H1 (cell line): ENCODE measurements at regions not wholly inside any gene's neighbourhood (a gene's known extent, or its start where the extent isn't known, plus 50 kb on each side); places are given as distances from the start of the nearest gene placed in this dataset.

Source experiments
- CTCF ChIA-PET: fragments of 300-600 bp; sonication (Branson Sonifier 250); formaldehyde crosslinking; loops from one replicate; lab custom pipeline; 2021; ENCODE audit not compliant: partially characterized antibody; lab: Charles Lee
- POLR2A ChIA-PET: fragments of 300-600 bp; sonication (Branson Sonifier 250); formaldehyde crosslinking; loops from one replicate; lab custom pipeline; 2021; ENCODE audit warnings: inconsistent platforms; ENCODE audit not compliant: partially characterized antibody; lab: Charles Lee
- DNase-seq, 2 experiments: peaks; one replicate each; pipeline versions ENCODE4 v3.0.0 to v3.0.0-alpha.2; 2010 to 2022; ENCODE audit warnings: low spot score in 2 of 2, low read depth in 1 of 2, mixed read lengths in 1 of 2
- FAIRE-seq: peaks from 2 replicates; lab custom pipeline; 2011; peaks lifted over from hg19 to GRCh38; lab: Jason Lieb, UNC
- H2AFZ ChIP-seq: 2 replicates; pipeline ENCODE4 v1.8.1; 2012; ENCODE audit warnings: low read length, inconsistent platforms
- H2AK5ac ChIP-seq: 2 replicates; pipeline ENCODE4 v1.6.1; 2013; ENCODE audit warnings: low read depth, low read length
- H2BK120ac ChIP-seq: replicated peaks from 2 replicates; pipeline ENCODE3; 2013; ENCODE audit warnings: low read depth, low read length, inconsistent platforms
- H2BK12ac ChIP-seq: 2 replicates; pipeline ENCODE4 v1.6.1; 2013; ENCODE audit warnings: low read depth, low read length
- H2BK15ac ChIP-seq: 2 replicates; pipeline ENCODE4 v1.6.1; 2013; ENCODE audit warnings: low read length
- H2BK20ac ChIP-seq: 2 replicates; pipeline ENCODE4 v1.6.1; 2013; ENCODE audit warnings: low read length
- H2BK5ac ChIP-seq: 2 replicates; pipeline ENCODE4 v1.6.1; 2013; ENCODE audit warnings: low read depth, low read length
- H3K14ac ChIP-seq: 2 replicates; pipeline ENCODE4 v1.6.1; 2013; ENCODE audit warnings: inconsistent platforms; ENCODE audit not compliant: insufficient read length
- H3K18ac ChIP-seq: 2 replicates; pipeline ENCODE4 v1.6.1; 2013; ENCODE audit warnings: low read length; ENCODE audit errors: extremely low read depth
- H3K23ac ChIP-seq: 2 replicates; pipeline ENCODE4 v1.6.1; 2013; ENCODE audit warnings: inconsistent platforms; ENCODE audit not compliant: insufficient read length
- H3K23me2 ChIP-seq: 2 replicates; pipeline ENCODE4 v1.6.1; 2013; ENCODE audit warnings: low read depth, low read length
- H3K27ac ChIP-seq: 2 replicates; pipeline ENCODE4 v1.6.1; 2011; ENCODE audit warnings: low read depth, low read length, inconsistent platforms
- H3K27me3 ChIP-seq, 4 experiments: replicated peaks in 1 of 4; 1 replicate in 1 of 4; 2 replicates in 3 of 4; pipeline versions ENCODE4 v1.6.1 to v1.8.1; 2011 to 2013; ENCODE audit warnings: low read length in 3 of 4, mild to moderate bottlenecking in 3 of 4, inconsistent platforms in 2 of 4, mixed read lengths in 2 of 4, moderate library complexity in 1 of 4; ENCODE audit not compliant: control insufficient read depth in 3 of 4, insufficient read depth in 3 of 4; ENCODE audit errors: extremely low read depth in 1 of 4
- H3K36me3 ChIP-seq, 4 experiments: 2 replicates each; pipeline versions ENCODE4 v1.6.1 to v1.8.1; 2011 to 2013; ENCODE audit warnings: mild to moderate bottlenecking in 4 of 4, low read length in 3 of 4, moderate library complexity in 2 of 4, control low read depth in 1 of 4, inconsistent platforms in 1 of 4; ENCODE audit not compliant: insufficient read depth in 4 of 4, control insufficient read depth in 2 of 4
- H3K4ac ChIP-seq: replicated peaks from 2 replicates; pipeline ENCODE3; 2013; ENCODE audit warnings: low read length, low read depth, mixed read lengths, inconsistent platforms; ENCODE audit not compliant: insufficient read length
- H3K4me1 ChIP-seq, 4 experiments: replicated peaks in 1 of 4; 1 replicate in 1 of 4; 2 replicates in 3 of 4; pipeline versions ENCODE4 v1.6.1 to v1.8.1; 2011 to 2013; ENCODE audit warnings: low read length in 3 of 4, inconsistent platforms in 2 of 4, mixed read lengths in 1 of 4; ENCODE audit not compliant: insufficient read depth in 4 of 4, control insufficient read depth in 3 of 4
- H3K4me2 ChIP-seq, 2 experiments: 2 replicates each; pipeline versions ENCODE4 v1.6.1 to v1.8.1; 2011 to 2013; ENCODE audit warnings: low read depth in 2 of 2, low read length in 2 of 2, control low read depth in 1 of 2, inconsistent platforms in 1 of 2, mild to moderate bottlenecking in 1 of 2; ENCODE audit not compliant: insufficient read depth in 1 of 2
- H3K4me3 ChIP-seq, 4 experiments: fragments of 200-600, 300-600 bp in 1 of 4; sonication (generic), shearing (Covaris generic), sonication (Bioruptor Twin) in 1 of 4; 2 replicates each; pipeline versions ENCODE4 v1.5.1 to v1.8.1; 2011 to 2016; ENCODE audit warnings: low read length in 4 of 4, low read depth in 3 of 4, control low read depth in 2 of 4, inconsistent platforms in 2 of 4, mild to moderate bottlenecking in 2 of 4, mixed read lengths in 1 of 4, moderate library complexity in 1 of 4; ENCODE audit not compliant: insufficient read depth in 2 of 4; ENCODE audit errors: extremely low read depth in 1 of 4
- H3K56ac ChIP-seq: replicated peaks from 2 replicates; pipeline ENCODE3; 2013; ENCODE audit warnings: low read depth, mild to moderate bottlenecking, mixed read lengths, low read length, inconsistent platforms; ENCODE audit not compliant: insufficient read length
- H3K79me1 ChIP-seq: 2 replicates; pipeline ENCODE4 v1.6.1; 2013; ENCODE audit warnings: low read depth, low read length, control low read depth
- H3K79me2 ChIP-seq, 2 experiments: 2 replicates each; pipeline versions ENCODE4 v1.6.1 to v1.8.1; 2012 to 2013; ENCODE audit warnings: low read length in 2 of 2, mild to moderate bottlenecking in 2 of 2, inconsistent platforms in 1 of 2; ENCODE audit not compliant: insufficient read depth in 2 of 2, control insufficient read depth in 1 of 2
- H3K9ac ChIP-seq, 4 experiments: replicated peaks in 1 of 4; 1 replicate in 1 of 4; 2 replicates in 3 of 4; pipeline versions ENCODE4 v1.6.1 to v1.8.1; 2011 to 2013; ENCODE audit warnings: low read depth in 3 of 4, low read length in 3 of 4, control low read depth in 2 of 4, mild to moderate bottlenecking in 2 of 4, moderate library complexity in 2 of 4, inconsistent platforms in 1 of 4; ENCODE audit errors: extremely low read depth in 1 of 4
- H3K9me3 ChIP-seq, 2 experiments: 2 replicates each; pipeline versions ENCODE4 v1.6.1 to v1.8.1; 2012 to 2013; ENCODE audit warnings: mild to moderate bottlenecking in 2 of 2, moderate library complexity in 2 of 2, control low read depth in 1 of 2, inconsistent platforms in 1 of 2, low read depth in 1 of 2, low read length in 1 of 2, mixed read lengths in 1 of 2; ENCODE audit not compliant: insufficient read depth in 2 of 2
- H4K20me1 ChIP-seq, 2 experiments: replicated peaks in 1 of 2; 2 replicates each; pipeline versions ENCODE3 to v1.8.1; 2011 to 2013; ENCODE audit warnings: inconsistent platforms in 2 of 2, low read length in 2 of 2, mild to moderate bottlenecking in 1 of 2; ENCODE audit not compliant: insufficient read depth in 2 of 2, control insufficient read depth in 1 of 2
- H4K5ac ChIP-seq: 2 replicates; pipeline ENCODE4 v1.6.1; 2013; ENCODE audit warnings: low read length, low read depth, mixed read lengths, inconsistent platforms; ENCODE audit not compliant: insufficient read length
- H4K8ac ChIP-seq: 2 replicates; pipeline ENCODE4 v1.8.0; 2013; ENCODE audit warnings: mild to moderate bottlenecking, moderate library complexity, low read length, inconsistent platforms; ENCODE audit not compliant: insufficient read depth; ENCODE audit errors: extremely low read depth
- H4K91ac ChIP-seq: replicated peaks from 2 replicates; pipeline ENCODE3; 2013; ENCODE audit warnings: low read length, mixed read lengths, inconsistent platforms; ENCODE audit not compliant: insufficient read length
- BACH1 ChIP-seq: IDR thresholded peaks from 2 replicates; pipeline ENCODE4 v1.6.1; 2012; ENCODE audit warnings: low read length, improper control_type of control experiment
- BCL11A ChIP-seq, 2 experiments: IDR thresholded peaks; one replicate each; pipeline ENCODE4 v1.6.1; 2011; ENCODE audit warnings: low read depth in 2 of 2, low read length in 2 of 2, mild to moderate bottlenecking in 2 of 2
- CBX8 ChIP-seq: fragments of 300-800, 300-1000 bp; sonication (generic); IDR thresholded peaks from 2 replicates; pipeline ENCODE4 v1.7.1; 2016; ENCODE audit warnings: low read depth, low read length, borderline replicate concordance
- GTF2F1 ChIP-seq: IDR thresholded peaks from 2 replicates; pipeline ENCODE4 v1.6.1; 2012; ENCODE audit warnings: low read depth, low read length, improper control_type of control experiment, borderline replicate concordance
- SIRT6 ChIP-seq: IDR thresholded peaks from one replicate; pipeline ENCODE4 v1.7.1; 2012; ENCODE audit warnings: low read length, inconsistent platforms
- SP2 ChIP-seq: IDR thresholded peaks from 2 replicates; pipeline ENCODE4 v1.6.1; 2012; ENCODE audit warnings: mild to moderate bottlenecking, low read length, inconsistent platforms
- SUZ12 ChIP-seq: fragments of 200-600 bp; sonication (generic); IDR thresholded peaks from 2 replicates; pipeline ENCODE4 v1.6.1; 2012; ENCODE audit warnings: mild to moderate bottlenecking, inconsistent platforms, low read length, moderate library complexity, mixed read lengths
- TAF7 ChIP-seq: optimal IDR thresholded peaks from 2 replicates; pipeline ENCODE3; 2011; ENCODE audit warnings: low read depth, mild to moderate bottlenecking, inconsistent platforms, low read length, moderate library complexity, borderline replicate concordance
- ZNF274 ChIP-seq: IDR thresholded peaks from 2 replicates; pipeline ENCODE4 v1.7.0; 2012; ENCODE audit warnings: low read length, borderline replicate concordance; ENCODE audit errors: extremely low read depth
- WGBS, 2 experiments: shearing (Covaris generic) in 1 of 2; methylation state at CpG; one replicate each; pipeline versions ENCODE4 v1.1.6 to v1.1.7; 2013 to 2015; ENCODE audit warnings: low lambda C conversion rate in 2 of 2, mixed read lengths in 2 of 2, inconsistent platforms in 1 of 2, low coverage in 1 of 2, missing lambda C conversion rate in 1 of 2; ENCODE audit not compliant: insufficient replicate concordance in 2 of 2, insufficient coverage in 1 of 2, insufficient read length in 1 of 2; ENCODE audit errors: extremely low coverage in 1 of 2, missing lambda C conversion rate in 1 of 2; 5-methylcytosine and 5-hydroxymethylcytosine counted together

DNA sequence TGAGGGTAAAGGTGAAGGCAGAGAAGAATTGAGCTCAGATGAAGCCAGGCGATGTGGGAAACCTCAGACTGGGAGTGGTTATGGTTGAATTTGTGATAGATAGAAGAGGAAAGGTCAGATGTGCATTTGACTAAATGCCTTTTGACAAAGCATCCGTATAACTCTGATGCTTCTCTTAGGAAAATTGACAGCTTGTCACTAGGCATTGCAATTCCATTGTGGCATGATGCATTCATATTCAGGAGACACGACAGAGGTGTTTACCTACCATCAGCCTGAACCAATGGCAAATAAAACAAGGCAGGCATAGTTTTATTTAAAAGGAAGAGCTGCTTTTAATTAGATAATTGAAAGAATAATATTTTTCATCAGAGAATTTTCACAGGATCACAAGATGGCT lies 325.1 kb upstream of the IGFBP7 start:
- Histone ChIP-seq H4K8ac (no peak overlapping the region), H4K91ac (no peak overlapping the region), H3K9me3 (no peaks in the 10 kb centered on the region), H3K23ac (no peak overlapping the region), H3K27ac (no peak overlapping the region), H2BK20ac (no peak overlapping the region), H3K9ac (no peak overlapping the region), H2BK15ac (no peak overlapping the region), H2BK12ac (no peak overlapping the region), H3K4me1 (no peaks in the 10 kb centered on the region), H3K14ac (no peak overlapping the region), H4K5ac (no peak overlapping the region), H2BK120ac (no peak overlapping the region), H3K79me2 (no peaks in the 10 kb centered on the region), H3K36me3 (no peaks in the 10 kb centered on the region), H3K27me3 (no peaks in the 10 kb centered on the region), H3K56ac (no peak overlapping the region), H2BK5ac (no peak overlapping the region), H3K79me1 (no peaks in the 10 kb centered on the region), H4K20me1 (no peaks in the 10 kb centered on the region), H3K4me2 (no peak overlapping the region), H3K18ac (no peak overlapping the region), H3K4ac (no peak overlapping the region), H3K4me3 (no peak overlapping the region), H2AK5ac (no peak overlapping the region), H2AFZ (no peak overlapping the region), H3K23me2 (no peaks in the 10 kb centered on the region)
- TF ChIP-seq SUZ12 (no peak), ZNF274 (no peak), BCL11A (IDR thresholded peaks at IDR 0.05; ENCODE audit: low read depth in 2 of 2, low read length in 2 of 2) (no peak), GTF2F1 (no peak), SIRT6 (no peak), BACH1 (no peak), SP2 (no peak), TAF7 (no peak), CBX8 (no peak)
- FAIRE-seq (no peak), DNase-seq (no peak)
- POLR2A ChIA-PET = no interaction called here
- CTCF ChIA-PET = interaction anchor here (0.8 to 4.4 kb wide), 6 partner anchors 8 to 626 kb away, joined by 3 to 35 read pairs (median 3); no protein-coding TSS in a partner anchor
- WGBS, 2 experiments = 84% methylated on average over 3 of the region's 3 CpGs; no CpG with 5 or more reads in 1 of the 2 experiments
